ENCODE measurements at regions not wholly inside any gene's neighbourhood (a gene's known extent, or its start where the extent isn't known, plus 50 kb on each side); places are given as distances from the start of the nearest gene placed in this dataset.

DNA sequence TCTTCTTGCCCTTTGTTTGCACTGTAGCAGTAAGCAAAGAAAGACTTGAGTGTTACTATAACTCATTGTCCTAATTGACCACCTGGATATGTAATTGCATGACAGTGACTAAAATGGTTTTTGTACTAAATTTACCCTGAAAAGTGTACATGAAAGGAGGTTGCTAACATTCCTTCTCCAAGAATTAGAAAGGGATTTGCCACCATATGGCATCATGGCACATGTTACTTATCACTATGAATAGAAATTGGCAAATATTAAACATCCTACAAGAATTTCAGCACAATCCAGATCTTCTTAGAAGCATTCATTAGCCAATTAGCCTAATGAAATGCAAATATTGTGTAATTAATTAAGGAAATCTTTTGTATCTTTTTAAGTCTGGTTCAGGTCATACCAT lies 834.2 kb downstream of the STPG2 start:
- no peak for TF ChIP-seq POLR2A (IDR thresholded peaks at IDR 0.05; ENCODE audit: low read depth, low read length)
- TF ChIP-seq MYC (IDR thresholded peaks at IDR 0.05; ENCODE audit: low read depth, low read length) = no peak
- TF ChIP-seq, protein P1, sequence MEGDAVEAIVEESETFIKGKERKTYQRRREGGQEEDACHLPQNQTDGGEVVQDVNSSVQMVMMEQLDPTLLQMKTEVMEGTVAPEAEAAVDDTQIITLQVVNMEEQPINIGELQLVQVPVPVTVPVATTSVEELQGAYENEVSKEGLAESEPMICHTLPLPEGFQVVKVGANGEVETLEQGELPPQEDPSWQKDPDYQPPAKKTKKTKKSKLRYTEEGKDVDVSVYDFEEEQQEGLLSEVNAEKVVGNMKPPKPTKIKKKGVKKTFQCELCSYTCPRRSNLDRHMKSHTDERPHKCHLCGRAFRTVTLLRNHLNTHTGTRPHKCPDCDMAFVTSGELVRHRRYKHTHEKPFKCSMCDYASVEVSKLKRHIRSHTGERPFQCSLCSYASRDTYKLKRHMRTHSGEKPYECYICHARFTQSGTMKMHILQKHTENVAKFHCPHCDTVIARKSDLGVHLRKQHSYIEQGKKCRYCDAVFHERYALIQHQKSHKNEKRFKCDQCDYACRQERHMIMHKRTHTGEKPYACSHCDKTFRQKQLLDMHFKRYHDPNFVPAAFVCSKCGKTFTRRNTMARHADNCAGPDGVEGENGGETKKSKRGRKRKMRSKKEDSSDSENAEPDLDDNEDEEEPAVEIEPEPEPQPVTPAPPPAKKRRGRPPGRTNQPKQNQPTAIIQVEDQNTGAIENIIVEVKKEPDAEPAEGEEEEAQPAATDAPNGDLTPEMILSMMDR (IDR thresholded peaks at IDR 0.05; ENCODE audit: extremely low read depth in 1 of 2, insufficient read depth in 1 of 2, low read depth in 1 of 2, low read length in 2 of 2) = no peak
- TF ChIP-seq, protein P2, sequence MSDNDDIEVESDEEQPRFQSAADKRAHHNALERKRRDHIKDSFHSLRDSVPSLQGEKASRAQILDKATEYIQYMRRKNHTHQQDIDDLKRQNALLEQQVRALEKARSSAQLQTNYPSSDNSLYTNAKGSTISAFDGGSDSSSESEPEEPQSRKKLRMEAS (IDR thresholded peaks at IDR 0.05; ENCODE audit: insufficient read depth, insufficient read length) = no peak
- TF ChIP-seq EZH2 (IDR thresholded peaks at IDR 0.05; ENCODE audit: borderline replicate concordance, low read depth, low read length, severe bottlenecking) = no peak
- no peak for TF ChIP-seq POLR2AphosphoS5 (IDR thresholded peaks at IDR 0.05; ENCODE audit: insufficient read depth, low read depth, low read length)
- no peak for TF ChIP-seq JUN (IDR thresholded peaks at IDR 0.05; ENCODE audit: borderline replicate concordance, insufficient read depth, insufficient read length, low read depth)
- TF ChIP-seq FOS (IDR thresholded peaks at IDR 0.05; ENCODE audit: borderline replicate concordance, insufficient read depth, low read length) = no peak
